Right atrium auricular region (tissue), 2 donors: ENCODE measurements at regions not wholly inside any gene's neighbourhood (a gene's known extent, or its start where the extent isn't known, plus 50 kb on each side); places are given as distances from the start of the nearest gene placed in this dataset.

Source experiments
- DNase-seq: peaks from one replicate; pipeline ENCODE4 v3.0.0-alpha.2; 2019; ENCODE audit warnings: low spot score
- H3K27ac ChIP-seq, 2 donors: fragments of 200-600 bp; sonication (generic); 1 replicate in 1 of 2; 2 replicates in 1 of 2; pipeline ENCODE4 v1.5.1; 2016 to 2019
- H3K27me3 ChIP-seq, 2 donors: fragments of 200-600 bp; sonication (generic); one replicate each; pipeline versions ENCODE4 v1.5.1 to v1.6.0; 2017 to 2019
- H3K36me3 ChIP-seq: fragments of 200-600 bp; sonication (generic); one replicate; pipeline ENCODE4 v1.5.1; 2016
- H3K4me1 ChIP-seq, 2 donors: fragments of 200-600 bp; sonication (generic); one replicate each; pipeline versions ENCODE4 v1.5.1 to v1.6.0; 2017 to 2019
- H3K4me3 ChIP-seq, 2 donors: fragments of 200-600 bp; sonication (generic); 1 replicate in 1 of 2; 2 replicates in 1 of 2; pipeline ENCODE4 v1.5.1; 2017 to 2019; ENCODE audit warnings: mild to moderate bottlenecking in 1 of 2, moderate library complexity in 1 of 2
- H3K9me3 ChIP-seq, 2 donors: fragments of 200-600 bp; sonication (generic); one replicate each; pipeline ENCODE4 v1.5.1; 2019
- TF ChIP-seq, protein P1 (sequence below), 2 donors: fragments of 200-600 bp; sonication (generic); IDR thresholded peaks; one replicate each; pipeline ENCODE4 v1.5.1; 2019; ENCODE audit warnings: antibody characterized with exemption in 2 of 2

- TF ChIP-seq, protein P1, sequence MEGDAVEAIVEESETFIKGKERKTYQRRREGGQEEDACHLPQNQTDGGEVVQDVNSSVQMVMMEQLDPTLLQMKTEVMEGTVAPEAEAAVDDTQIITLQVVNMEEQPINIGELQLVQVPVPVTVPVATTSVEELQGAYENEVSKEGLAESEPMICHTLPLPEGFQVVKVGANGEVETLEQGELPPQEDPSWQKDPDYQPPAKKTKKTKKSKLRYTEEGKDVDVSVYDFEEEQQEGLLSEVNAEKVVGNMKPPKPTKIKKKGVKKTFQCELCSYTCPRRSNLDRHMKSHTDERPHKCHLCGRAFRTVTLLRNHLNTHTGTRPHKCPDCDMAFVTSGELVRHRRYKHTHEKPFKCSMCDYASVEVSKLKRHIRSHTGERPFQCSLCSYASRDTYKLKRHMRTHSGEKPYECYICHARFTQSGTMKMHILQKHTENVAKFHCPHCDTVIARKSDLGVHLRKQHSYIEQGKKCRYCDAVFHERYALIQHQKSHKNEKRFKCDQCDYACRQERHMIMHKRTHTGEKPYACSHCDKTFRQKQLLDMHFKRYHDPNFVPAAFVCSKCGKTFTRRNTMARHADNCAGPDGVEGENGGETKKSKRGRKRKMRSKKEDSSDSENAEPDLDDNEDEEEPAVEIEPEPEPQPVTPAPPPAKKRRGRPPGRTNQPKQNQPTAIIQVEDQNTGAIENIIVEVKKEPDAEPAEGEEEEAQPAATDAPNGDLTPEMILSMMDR (IDR thresholded peaks at IDR 0.05): no peak
- Histone ChIP-seq H3K4me3 (no peak overlapping the region), H3K4me1 (peaks cover 0 to 7% of the 10 kb centered on the region in 2 donors), H3K27me3 (no peaks in the 10 kb centered on the region), H3K27ac (no peak overlapping the region), H3K9me3 (no peaks in the 10 kb centered on the region), H3K36me3 (no peaks in the 10 kb centered on the region)
- no peak for DNase-seq
These were observed 284.5 kb upstream of the PLXNA2 start for GRCh38 chr1:208528578-208529240.

- Histone ChIP-seq H3K4me1 (peaks cover 0 to 7% of the 10 kb centered on the region in 2 donors), H3K36me3 (no peaks in the 10 kb centered on the region), H3K27me3 (no peaks in the 10 kb centered on the region), H3K4me3 (no peak overlapping the region), H3K9me3 (no peaks in the 10 kb centered on the region), H3K27ac (no peak overlapping the region)
- no peak for DNase-seq
- TF ChIP-seq, protein P1 (IDR thresholded peaks at IDR 0.05): no peak
These were observed 287.0 kb upstream of the PLXNA2 start for GRCh38 chr1:208531003-208531750.

DNA sequence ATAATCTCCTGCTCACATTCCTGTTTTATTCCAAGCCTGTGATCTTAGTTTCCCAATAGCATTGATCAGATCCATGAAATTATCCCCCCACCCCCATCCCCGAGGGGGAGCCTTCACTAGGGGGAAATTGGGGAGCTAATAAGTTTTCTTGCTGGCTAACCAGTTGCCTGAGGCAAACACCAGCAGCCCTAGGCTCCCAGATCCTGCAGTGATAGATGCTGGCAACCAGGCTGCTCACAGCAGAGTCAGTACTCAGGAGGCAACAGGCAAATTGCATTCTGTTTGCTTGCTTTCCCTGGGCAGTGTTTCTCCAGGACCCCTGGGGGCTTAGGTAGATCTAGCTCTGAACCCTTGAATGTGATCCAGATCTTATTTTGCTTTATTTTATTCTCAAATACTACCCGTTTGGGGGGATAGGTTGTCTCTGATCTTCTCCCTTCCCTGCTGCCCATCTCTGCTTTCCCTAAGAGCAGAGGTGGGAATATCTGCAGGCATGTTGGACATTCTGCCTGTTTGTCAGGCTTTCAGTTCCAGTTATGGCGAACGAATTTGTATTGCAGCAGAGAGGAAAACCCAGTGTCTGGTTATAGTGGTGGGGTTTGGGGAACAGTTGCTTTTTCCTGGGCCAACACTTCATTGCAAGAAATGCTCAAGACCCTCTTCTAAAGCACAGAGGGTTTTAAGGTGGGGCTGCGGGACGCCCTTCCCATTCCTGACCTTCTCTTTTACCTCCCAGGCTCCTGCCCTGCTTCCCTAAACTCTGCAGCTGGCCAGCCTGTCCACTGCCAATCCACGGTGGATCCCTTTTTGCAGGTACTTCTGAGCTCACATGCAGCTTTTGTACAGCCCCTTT lies 289.8 kb upstream of the PLXNA2 start:
- H3K27me3 ChIP-seq: no peaks in the 10 kb centered on the region
- H3K4me3 ChIP-seq: no peak overlapping the region
- DNase-seq: no peak
- H3K36me3 ChIP-seq: no peaks in the 10 kb centered on the region
- no peaks in the 10 kb centered on the region for H3K9me3 ChIP-seq
- H3K27ac ChIP-seq: no peak overlapping the region
- TF ChIP-seq, protein P1 (IDR thresholded peaks at IDR 0.05): no peak
- peaks cover 0 to 2% of the 10 kb centered on the region in 2 donors for H3K4me1 ChIP-seq

DNA sequence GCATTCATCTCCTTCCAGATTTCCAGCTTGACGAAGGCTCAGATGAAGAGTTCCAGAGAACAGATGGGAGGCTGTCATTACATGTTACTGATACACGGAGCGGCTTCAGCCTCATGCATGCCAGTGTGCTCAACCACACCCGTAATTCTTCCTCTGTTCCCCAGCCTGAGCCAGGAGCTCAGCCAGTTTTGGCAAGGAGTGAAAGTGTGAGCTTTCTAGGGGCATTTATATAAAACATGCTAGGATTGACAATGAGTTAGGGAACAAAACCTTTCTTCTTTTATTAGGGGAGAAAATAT lies 290.4 kb upstream of the PLXNA2 start:
- Histone ChIP-seq H3K27me3 (no peaks in the 10 kb centered on the region), H3K36me3 (no peaks in the 10 kb centered on the region), H3K9me3 (no peaks in the 10 kb centered on the region), H3K27ac (no peak overlapping the region), H3K4me3 (no peak overlapping the region), H3K4me1 (no peaks in the 10 kb centered on the region)
- TF ChIP-seq, protein P1 (IDR thresholded peaks at IDR 0.05): no peak
- no peak for DNase-seq

- H3K27ac ChIP-seq: no peak overlapping the region
- no peak overlapping the region for H3K4me3 ChIP-seq
- no peak for DNase-seq
- no peaks in the 10 kb centered on the region for H3K4me1 ChIP-seq
- H3K9me3 ChIP-seq: no peaks in the 10 kb centered on the region
- TF ChIP-seq, protein P1 (IDR thresholded peaks at IDR 0.05): no peak
- no peaks in the 10 kb centered on the region for H3K36me3 ChIP-seq
- no peaks in the 10 kb centered on the region for H3K27me3 ChIP-seq
These were observed 290.8 kb upstream of the PLXNA2 start for GRCh38 chr1:208534979-208535378.
